NB4 (cell line): ENCODE measurements at regions not wholly inside any gene's neighbourhood (a gene's known extent, or its start where the extent isn't known, plus 50 kb on each side); places are given as distances from the start of the nearest gene placed in this dataset.

Experiments
- POLR2A ChIP-seq: IDR thresholded peaks from 2 replicates; pipeline ENCODE4 v1.6.1; 2011; ENCODE audit warnings: mild to moderate bottlenecking; ENCODE audit not compliant: insufficient read length; ENCODE audit errors: extremely low read depth
- TF ChIP-seq, protein P1 (sequence below): IDR thresholded peaks from one replicate; pipeline ENCODE4 v1.5.1; 2012; ENCODE audit warnings: low read depth, low read length

DNA sequence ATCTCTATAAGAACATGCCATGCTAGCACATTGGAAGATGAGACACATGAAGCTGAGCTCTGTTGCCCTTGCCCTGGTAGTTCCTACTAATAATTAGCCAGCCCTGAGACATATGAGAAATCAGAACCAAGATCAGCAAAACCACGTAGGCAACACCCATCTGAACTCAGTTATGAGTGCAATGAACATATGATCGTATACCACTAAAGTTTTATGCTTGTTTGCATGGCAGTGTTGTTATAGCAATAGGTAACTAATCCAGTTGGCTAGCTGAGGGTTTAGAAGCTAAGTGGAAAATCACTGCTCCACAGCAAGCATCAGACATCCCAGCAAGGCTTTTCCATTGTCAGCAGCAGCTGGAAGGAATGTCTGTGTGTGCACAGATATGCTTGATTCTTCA, 180.7 kb downstream of the BTBD3 start:
- TF ChIP-seq, protein P1, sequence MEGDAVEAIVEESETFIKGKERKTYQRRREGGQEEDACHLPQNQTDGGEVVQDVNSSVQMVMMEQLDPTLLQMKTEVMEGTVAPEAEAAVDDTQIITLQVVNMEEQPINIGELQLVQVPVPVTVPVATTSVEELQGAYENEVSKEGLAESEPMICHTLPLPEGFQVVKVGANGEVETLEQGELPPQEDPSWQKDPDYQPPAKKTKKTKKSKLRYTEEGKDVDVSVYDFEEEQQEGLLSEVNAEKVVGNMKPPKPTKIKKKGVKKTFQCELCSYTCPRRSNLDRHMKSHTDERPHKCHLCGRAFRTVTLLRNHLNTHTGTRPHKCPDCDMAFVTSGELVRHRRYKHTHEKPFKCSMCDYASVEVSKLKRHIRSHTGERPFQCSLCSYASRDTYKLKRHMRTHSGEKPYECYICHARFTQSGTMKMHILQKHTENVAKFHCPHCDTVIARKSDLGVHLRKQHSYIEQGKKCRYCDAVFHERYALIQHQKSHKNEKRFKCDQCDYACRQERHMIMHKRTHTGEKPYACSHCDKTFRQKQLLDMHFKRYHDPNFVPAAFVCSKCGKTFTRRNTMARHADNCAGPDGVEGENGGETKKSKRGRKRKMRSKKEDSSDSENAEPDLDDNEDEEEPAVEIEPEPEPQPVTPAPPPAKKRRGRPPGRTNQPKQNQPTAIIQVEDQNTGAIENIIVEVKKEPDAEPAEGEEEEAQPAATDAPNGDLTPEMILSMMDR, result no peak
- TF ChIP-seq POLR2A, result no peak
